ENCODE measurements at regions not wholly inside any gene's neighbourhood (a gene's known extent, or its start where the extent isn't known, plus 50 kb on each side); places are given as distances from the start of the nearest gene placed in this dataset.

DNA sequence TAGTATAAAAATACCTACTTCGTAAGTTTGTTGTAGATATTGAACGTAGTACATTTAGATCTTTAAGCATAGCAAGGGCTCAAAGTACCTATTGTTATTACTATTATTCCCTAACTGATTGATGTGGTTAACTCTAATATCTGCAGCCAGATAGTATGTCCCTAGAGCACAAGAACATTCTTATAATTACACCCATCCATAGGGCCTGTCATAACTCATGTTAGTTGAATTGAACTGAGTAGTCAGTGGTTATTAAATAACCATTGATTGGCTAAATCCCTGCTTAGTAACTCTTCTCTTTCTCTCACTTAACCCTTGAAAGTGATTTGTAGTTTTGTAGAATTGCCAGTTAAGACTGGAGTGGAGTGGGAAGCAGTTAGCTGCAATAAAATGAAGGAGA is 207.5 kb upstream of the HS3ST5 start:
- TF ChIP-seq, protein P1, sequence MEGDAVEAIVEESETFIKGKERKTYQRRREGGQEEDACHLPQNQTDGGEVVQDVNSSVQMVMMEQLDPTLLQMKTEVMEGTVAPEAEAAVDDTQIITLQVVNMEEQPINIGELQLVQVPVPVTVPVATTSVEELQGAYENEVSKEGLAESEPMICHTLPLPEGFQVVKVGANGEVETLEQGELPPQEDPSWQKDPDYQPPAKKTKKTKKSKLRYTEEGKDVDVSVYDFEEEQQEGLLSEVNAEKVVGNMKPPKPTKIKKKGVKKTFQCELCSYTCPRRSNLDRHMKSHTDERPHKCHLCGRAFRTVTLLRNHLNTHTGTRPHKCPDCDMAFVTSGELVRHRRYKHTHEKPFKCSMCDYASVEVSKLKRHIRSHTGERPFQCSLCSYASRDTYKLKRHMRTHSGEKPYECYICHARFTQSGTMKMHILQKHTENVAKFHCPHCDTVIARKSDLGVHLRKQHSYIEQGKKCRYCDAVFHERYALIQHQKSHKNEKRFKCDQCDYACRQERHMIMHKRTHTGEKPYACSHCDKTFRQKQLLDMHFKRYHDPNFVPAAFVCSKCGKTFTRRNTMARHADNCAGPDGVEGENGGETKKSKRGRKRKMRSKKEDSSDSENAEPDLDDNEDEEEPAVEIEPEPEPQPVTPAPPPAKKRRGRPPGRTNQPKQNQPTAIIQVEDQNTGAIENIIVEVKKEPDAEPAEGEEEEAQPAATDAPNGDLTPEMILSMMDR (conservative IDR thresholded peaks at IDR 0.05; ENCODE audit: low read length) = no peak
- no peak for DNase-seq (ENCODE audit: low read depth)

DNA sequence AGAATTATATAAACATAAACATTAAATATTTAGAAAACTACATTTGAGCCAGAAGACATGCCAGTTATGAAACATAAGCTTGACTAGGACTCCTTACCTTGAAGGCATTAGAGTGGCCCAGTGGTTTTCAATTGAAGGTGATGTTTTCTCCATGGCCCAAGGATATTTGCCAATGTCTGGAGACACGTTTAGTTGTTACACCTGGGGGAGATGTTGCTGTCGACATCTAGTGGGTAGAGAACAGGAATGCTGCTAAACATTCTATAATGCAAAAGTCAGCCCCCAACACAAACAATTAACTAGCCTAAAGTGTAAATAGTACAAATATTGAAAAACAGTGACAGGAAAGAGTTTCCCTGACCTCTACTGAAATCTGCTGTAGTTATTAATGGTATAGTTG is 200.9 kb upstream of the HS3ST5 start:
- TF ChIP-seq, protein P1 (conservative IDR thresholded peaks at IDR 0.05; ENCODE audit: low read length) = no peak
- no peak overlapping the region for H3K4me3 ChIP-seq (ENCODE audit: low read length)
- DNase-seq (ENCODE audit: low read depth) = no peak

More for the DNA sequence above, 207.5 kb upstream of the HS3ST5 start:
- no peak overlapping the region for H3K4me3 ChIP-seq (ENCODE audit: low read length)

DNA sequence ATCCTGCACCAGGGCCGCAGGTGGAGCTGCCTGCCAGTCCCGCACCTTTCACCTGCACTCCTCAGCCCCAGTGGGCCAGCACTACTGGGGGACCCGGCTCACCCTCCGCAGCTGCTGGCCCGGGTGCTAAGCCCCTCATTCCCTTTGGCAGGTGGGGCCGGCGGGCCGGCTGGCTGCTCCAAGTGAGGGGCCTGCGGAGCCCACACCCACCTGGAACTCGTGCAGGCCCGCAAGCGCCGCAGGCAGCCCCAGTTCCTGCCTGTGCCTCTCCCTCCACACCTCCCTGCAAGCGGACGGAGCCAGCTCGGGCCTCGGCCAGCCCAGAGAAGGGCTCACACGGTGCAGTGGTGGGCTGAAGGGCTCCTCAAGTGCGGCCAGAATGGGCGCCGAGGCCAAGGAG is 199.0 kb upstream of the HS3ST5 start:
- no peak for DNase-seq (ENCODE audit: low read depth)
- no peak overlapping the region for H3K4me3 ChIP-seq (ENCODE audit: low read length)
- TF ChIP-seq, protein P1 (conservative IDR thresholded peaks at IDR 0.05; ENCODE audit: low read length) = no peak

- DNase-seq (ENCODE audit: low read depth) = no peak
- TF ChIP-seq, protein P1 (conservative IDR thresholded peaks at IDR 0.05; ENCODE audit: low read length) = no peak
Measured at GRCh38 chr6:114537977-114538376, 195.2 kb upstream of the HS3ST5 start.

GRCh38 chr6:114534813-114535212 is 192.0 kb upstream of the HS3ST5 start:
- TF ChIP-seq, protein P1 (conservative IDR thresholded peaks at IDR 0.05; ENCODE audit: low read length) = no peak
- H3K4me3 ChIP-seq (ENCODE audit: low read length) = no peak overlapping the region
- DNase-seq (ENCODE audit: low read depth) = no peak

More at GRCh38 chr6:114537977-114538376, 195.2 kb upstream of the HS3ST5 start:
- H3K4me3 ChIP-seq (ENCODE audit: low read length) = no peak overlapping the region

GRCh38 chr6:114524081-114524480 is 181.3 kb upstream of the HS3ST5 start:
- TF ChIP-seq, protein P1 (conservative IDR thresholded peaks at IDR 0.05; ENCODE audit: low read length) = no peak
- no peak for DNase-seq (ENCODE audit: low read depth)
- H3K4me3 ChIP-seq (ENCODE audit: low read length) = no peak overlapping the region

GRCh38 chr6:114523508-114523907 is 180.7 kb upstream of the HS3ST5 start:
- TF ChIP-seq, protein P1 (conservative IDR thresholded peaks at IDR 0.05; ENCODE audit: low read length) = no peak
- DNase-seq (ENCODE audit: low read depth) = no peak
- H3K4me3 ChIP-seq (ENCODE audit: low read length) = no peak overlapping the region
